ENCODE measurements at regions not wholly inside any gene's neighbourhood (a gene's known extent, or its start where the extent isn't known, plus 50 kb on each side); places are given as distances from the start of the nearest gene placed in this dataset.

- H4K8ac ChIP-seq (ENCODE audit: low read depth in 2 of 2, low read length in 2 of 2) = no peak overlapping the region
- no peak overlapping the region for H4K91ac ChIP-seq (ENCODE audit: insufficient read depth, low read depth, low read length)
- H2BK120ac ChIP-seq (ENCODE audit: low read depth, low read length) = no peak overlapping the region
- no peaks in the 10 kb centered on the region for H3K4me1 ChIP-seq (ENCODE audit: control insufficient read depth, insufficient read depth, low read length)
- POLR2A ChIA-PET (ENCODE audit: unreplicated experiment) = no interaction called here
- H3K27me3 ChIP-seq (ENCODE audit: control insufficient read depth, insufficient read depth, low read length) = peaks cover 62% of the 10 kb centered on the region
- H3K14ac ChIP-seq (replicated peaks; ENCODE audit: low read depth, low read length) = no peak overlapping the region
- H3K4ac ChIP-seq (ENCODE audit: low read depth, low read length) = no peak overlapping the region
- H3K4me2 ChIP-seq (ENCODE audit: low read depth, low read length) = no peak overlapping the region
- no peaks in the 10 kb centered on the region for H3K36me3 ChIP-seq (ENCODE audit: control insufficient read depth, insufficient read depth, low read length)
- H2BK15ac ChIP-seq (ENCODE audit: low read depth, low read length) = no peak overlapping the region
- in situ Hi-C loops (cut with MboI; ENCODE audit: low sequenced_read_pairs) (no loop called here), dilution Hi-C loops (cut with HindIII; ENCODE audit: low sequenced_read_pairs, unreplicated experiment) (no loop called here), intact Hi-C loops (cut with micrococcal nuclease) (no loop called here)
- H3K9me3 ChIP-seq (ENCODE audit: control insufficient read depth, insufficient read depth, low read length) = peaks cover 18% of the 10 kb centered on the region
- no peak overlapping the region for H3K9ac ChIP-seq (ENCODE audit: low read depth, low read length)
- H2AFZ ChIP-seq (replicated peaks; ENCODE audit: low read length, poor library complexity) = no peak overlapping the region
- ATAC-seq (ENCODE audit: low read depth) = no peak
- no TSS peak for BruUV-seq (replicated peaks)
- H3K23ac ChIP-seq (ENCODE audit: low read depth, low read length) = no peak overlapping the region
- no peak overlapping the region for H2AK5ac ChIP-seq (ENCODE audit: low read depth, low read length)
- no peak overlapping the region for H3K27ac ChIP-seq (ENCODE audit: insufficient read depth, low read length)
- H4K20me1 ChIP-seq (ENCODE audit: insufficient read depth, low read length) = no peaks in the 10 kb centered on the region
- 5% methylated on average over 20 of the region's 45 CpGs; no CpG with 5 or more reads in 1 of the 2 experiments for WGBS, 2 experiments (ENCODE audit: extremely low coverage in 2 of 2, insufficient read length in 1 of 2)
- H3K18ac ChIP-seq (ENCODE audit: low read depth, low read length) = no peak overlapping the region
- CTCF ChIA-PET = no interaction called here
- H4K5ac ChIP-seq (ENCODE audit: low read depth, low read length) = no peak overlapping the region
- H3K79me1 ChIP-seq (ENCODE audit: low read depth in 1 of 2, low read length in 2 of 2) = no peaks in the 10 kb centered on the region
- TF ChIP-seq MXI1 (IDR thresholded peaks at IDR 0.05; ENCODE audit: borderline replicate concordance, low read depth, low read length) = no peak
- no peak for TF ChIP-seq CHD1 (IDR thresholded peaks at IDR 0.05; ENCODE audit: low read depth, low read length)
- no peak for TF ChIP-seq MAZ (IDR thresholded peaks at IDR 0.05; ENCODE audit: borderline replicate concordance, low read depth, low read length)
- TF ChIP-seq SMC3 (IDR thresholded peaks at IDR 0.05; ENCODE audit: low read depth, low read length) = no peak
- TF ChIP-seq RAD21 (IDR thresholded peaks at IDR 0.05; ENCODE audit: low read length) = no peak
- TF ChIP-seq NFE2L2 (IDR thresholded peaks at IDR 0.05; ENCODE audit: low read depth, low read length) = no peak
- TF ChIP-seq CEBPB (IDR thresholded peaks at IDR 0.05; ENCODE audit: low read depth, low read length) = no peak
- TF ChIP-seq POLR2A (IDR thresholded peaks at IDR 0.05; ENCODE audit: low read depth, low read length) = no peak
- no peak for TF ChIP-seq BHLHE40 (IDR thresholded peaks at IDR 0.05; ENCODE audit: low read depth, low read length)
- no peak for TF ChIP-seq ELK1 (IDR thresholded peaks at IDR 0.05; ENCODE audit: borderline replicate concordance, low read depth, low read length)
- TF ChIP-seq MAFK (IDR thresholded peaks at IDR 0.05; ENCODE audit: low read depth, low read length) = no peak
- TF ChIP-seq RFX5 (IDR thresholded peaks at IDR 0.05; ENCODE audit: low read depth, low read length) = no peak
- H2BK20ac ChIP-seq (ENCODE audit: low read depth, low read length) = no peak overlapping the region
- no peak overlapping the region for H3K56ac ChIP-seq (ENCODE audit: extremely low read depth, insufficient read depth, low read length)
- no peak overlapping the region for H2AK9ac ChIP-seq (replicated peaks; ENCODE audit: low read depth, low read length, poor library complexity)
- no peak for DNase-seq
- no peak overlapping the region for H3K4me3 ChIP-seq (ENCODE audit: insufficient read depth, low read depth, low read length)
- no peak overlapping the region for H2BK5ac ChIP-seq (ENCODE audit: low read depth, low read length, poor library complexity, severe bottlenecking)
- H3K9me1 ChIP-seq (ENCODE audit: insufficient read depth, low read length) = no peaks in the 10 kb centered on the region
These were observed 92.8 kb downstream of the PRKAB2 start for GRCh38 chr1:147079400-147080005.

All from IMR-90 (cell line).